Neural progenitor cell (in vitro differentiated cells): ENCODE measurements at regions not wholly inside any gene's neighbourhood (a gene's known extent, or its start where the extent isn't known, plus 50 kb on each side); places are given as distances from the start of the nearest gene placed in this dataset.

ENCODE experiments used
- DNase-seq: peaks from one replicate; pipeline ENCODE4 v3.0.0-alpha.2; 2016; ENCODE audit warnings: low spot score
- H2AFZ ChIP-seq: fragments of 200-600 bp; sonication (generic); replicated peaks from 2 replicates; pipeline ENCODE4 v1.6.1; 2016; ENCODE audit warnings: antibody characterized with exemption
- H3F3A ChIP-seq: fragments of 200-600 bp; sonication (generic); 2 replicates; pipeline ENCODE4 v1.6.1; 2016; ENCODE audit warnings: antibody characterized with exemption, low read depth
- H3K27ac ChIP-seq: fragments of 200-600 bp; sonication (generic); 2 replicates; pipeline ENCODE4 v1.5.1; 2016; ENCODE audit warnings: mild to moderate bottlenecking
- H3K27me3 ChIP-seq: fragments of 200-600 bp; sonication (generic); 2 replicates; pipeline ENCODE4 v1.6.1; 2016; ENCODE audit warnings: mild to moderate bottlenecking, moderate library complexity
- H3K36me3 ChIP-seq: fragments of 200-600 bp; sonication (generic); 2 replicates; pipeline ENCODE4 v1.5.1; 2016
- H3K4me1 ChIP-seq: fragments of 200-600 bp; sonication (generic); 2 replicates; pipeline ENCODE4 v1.6.1; 2016; ENCODE audit warnings: mixed run types
- H3K4me2 ChIP-seq: fragments of 200-600 bp; sonication (generic); 2 replicates; pipeline ENCODE4 v1.6.1; 2016
- H3K4me3 ChIP-seq: fragments of 200-600 bp; sonication (generic); 2 replicates; pipeline ENCODE4 v1.5.1; 2016
- H3K79me2 ChIP-seq: fragments of 200-600 bp; sonication (generic); 2 replicates; pipeline ENCODE4 v1.6.1; 2016; ENCODE audit warnings: low read depth
- H3K9ac ChIP-seq: fragments of 200-600 bp; sonication (generic); 2 replicates; pipeline ENCODE4 v1.6.1; 2016
- H3K9me3 ChIP-seq: fragments of 200-600 bp; sonication (generic); 2 replicates; pipeline ENCODE4 v1.5.1; 2016; ENCODE audit warnings: low read depth
- H4K20me1 ChIP-seq: fragments of 200-600 bp; sonication (generic); 2 replicates; pipeline ENCODE4 v1.6.1; 2016; ENCODE audit warnings: low read depth
- H3K27ac Mint-ChIP-seq: 3 replicates; pipeline ENCODE4 v1.8.0; 2021; ENCODE audit warnings: mixed read lengths
- H3K27me3 Mint-ChIP-seq: 2 replicates; pipeline ENCODE4 v1.8.0; 2022; ENCODE audit warnings: low read depth, mild to moderate bottlenecking, inconsistent platforms, moderate library complexity, mixed read lengths; ENCODE audit not compliant: insufficient read depth
- H3K36me3 Mint-ChIP-seq: 3 replicates; pipeline ENCODE4 v1.8.0; 2021; ENCODE audit warnings: mixed read lengths
- H3K4me1 Mint-ChIP-seq: 3 replicates; pipeline ENCODE4 v1.8.0; 2021; ENCODE audit warnings: mixed read lengths
- H3K4me3 Mint-ChIP-seq: 3 replicates; pipeline ENCODE4 v1.8.0; 2021; ENCODE audit warnings: mild to moderate bottlenecking, moderate library complexity, mixed read lengths
- H3K9me3 Mint-ChIP-seq: 3 replicates; pipeline ENCODE4 v1.8.0; 2020; ENCODE audit warnings: mixed read lengths
- EZH2 ChIP-seq: fragments of 200-600 bp; sonication (generic); IDR thresholded peaks from 2 replicates; pipeline ENCODE4 v1.6.1; 2017; ENCODE audit warnings: antibody characterized with exemption, mild to moderate bottlenecking, moderate library complexity
- EZH2phosphoT487 ChIP-seq: fragments of 200-600 bp; sonication (generic); IDR thresholded peaks from 2 replicates; pipeline ENCODE4 v1.6.1; 2017; ENCODE audit warnings: antibody characterized with exemption
- TF ChIP-seq, protein P1 (sequence below): fragments of 200-600 bp; sonication (generic); IDR thresholded peaks from 2 replicates; pipeline ENCODE4 v1.5.1; 2017; ENCODE audit warnings: antibody characterized with exemption, mild to moderate bottlenecking

DNA sequence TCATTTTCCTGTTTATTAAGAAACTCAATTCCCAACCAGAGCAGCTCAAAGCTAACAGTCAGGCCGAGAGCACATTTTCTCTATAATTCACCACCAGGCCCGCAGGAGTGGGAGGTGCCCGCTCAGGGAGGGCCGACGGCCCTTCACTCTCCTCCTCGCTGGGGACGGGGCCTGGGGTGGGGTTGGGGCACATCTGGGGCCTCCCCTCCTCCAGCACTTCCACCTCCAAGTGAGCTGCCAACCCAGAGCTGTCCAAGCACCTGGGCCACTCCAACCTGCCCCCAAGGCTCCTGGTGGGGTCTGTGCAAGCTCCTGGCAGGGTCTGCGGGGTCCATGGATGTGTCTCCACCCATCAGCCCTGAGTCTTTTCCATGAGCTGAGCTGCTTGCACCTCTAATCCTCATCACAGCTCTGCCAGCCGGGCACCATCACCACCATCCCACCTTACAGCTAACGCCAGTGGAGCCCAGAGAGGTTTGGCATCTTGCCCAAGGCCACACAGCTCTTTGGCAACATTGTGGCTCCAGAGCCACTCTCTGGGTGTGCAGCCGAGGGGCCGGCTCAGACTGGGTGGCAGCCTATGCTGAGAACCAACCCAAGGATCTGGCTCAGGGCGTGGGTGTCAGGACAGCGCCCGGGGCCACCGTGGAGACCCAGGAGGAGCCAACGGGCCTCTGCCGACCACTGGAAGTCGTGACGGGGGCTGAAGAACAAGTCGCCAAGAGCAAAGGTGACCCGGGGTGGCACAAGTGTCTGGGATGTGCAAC lies 193.5 kb downstream of the BRD1 start:
- Histone ChIP-seq H2AFZ (no peak overlapping the region), H3K4me3 (no peak overlapping the region), H3K27me3 (no peaks in the 10 kb centered on the region), H3K9me3 (no peaks in the 10 kb centered on the region), H3K9ac (no peak overlapping the region), H3F3A (peaks cover 22% of the 10 kb centered on the region), H4K20me1 (peaks cover 2% of the 10 kb centered on the region), H3K4me2 (no peak overlapping the region), H3K4me1 (peaks cover 33% of the 10 kb centered on the region), H3K79me2 (no peaks in the 10 kb centered on the region), H3K27ac (no peak overlapping the region), H3K36me3 (no peaks in the 10 kb centered on the region)
- Mint-ChIP-seq H3K4me1 (peaks cover 23% of the 10 kb centered on the region), H3K36me3 (no peaks in the 10 kb centered on the region), H3K27me3 (peaks cover 14% of the 10 kb centered on the region), H3K27ac (no peak overlapping the region), H3K9me3 (no peaks in the 10 kb centered on the region), H3K4me3 (no peak overlapping the region)
- TF ChIP-seq, protein P1, sequence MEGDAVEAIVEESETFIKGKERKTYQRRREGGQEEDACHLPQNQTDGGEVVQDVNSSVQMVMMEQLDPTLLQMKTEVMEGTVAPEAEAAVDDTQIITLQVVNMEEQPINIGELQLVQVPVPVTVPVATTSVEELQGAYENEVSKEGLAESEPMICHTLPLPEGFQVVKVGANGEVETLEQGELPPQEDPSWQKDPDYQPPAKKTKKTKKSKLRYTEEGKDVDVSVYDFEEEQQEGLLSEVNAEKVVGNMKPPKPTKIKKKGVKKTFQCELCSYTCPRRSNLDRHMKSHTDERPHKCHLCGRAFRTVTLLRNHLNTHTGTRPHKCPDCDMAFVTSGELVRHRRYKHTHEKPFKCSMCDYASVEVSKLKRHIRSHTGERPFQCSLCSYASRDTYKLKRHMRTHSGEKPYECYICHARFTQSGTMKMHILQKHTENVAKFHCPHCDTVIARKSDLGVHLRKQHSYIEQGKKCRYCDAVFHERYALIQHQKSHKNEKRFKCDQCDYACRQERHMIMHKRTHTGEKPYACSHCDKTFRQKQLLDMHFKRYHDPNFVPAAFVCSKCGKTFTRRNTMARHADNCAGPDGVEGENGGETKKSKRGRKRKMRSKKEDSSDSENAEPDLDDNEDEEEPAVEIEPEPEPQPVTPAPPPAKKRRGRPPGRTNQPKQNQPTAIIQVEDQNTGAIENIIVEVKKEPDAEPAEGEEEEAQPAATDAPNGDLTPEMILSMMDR: no peak
- TF ChIP-seq EZH2phosphoT487 (no peak), EZH2 (no peak)
- DNase-seq: no peak

DNA sequence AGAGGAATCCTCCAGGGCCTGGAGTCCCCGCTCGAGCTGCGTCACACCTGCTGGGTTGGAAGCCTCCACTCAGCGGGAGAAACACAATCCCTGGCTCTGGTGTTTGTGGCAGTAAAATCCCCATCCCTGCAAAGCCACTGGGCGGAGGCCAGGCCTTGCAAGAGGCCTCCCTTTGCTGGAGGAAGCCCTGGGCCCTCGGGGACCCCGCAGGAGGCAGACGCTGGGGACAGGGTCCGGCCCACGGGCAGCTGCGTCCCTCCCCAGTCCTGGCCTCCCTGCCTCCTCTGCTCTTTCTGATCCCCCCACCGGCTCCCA lies 194.7 kb downstream of the BRD1 start:
- Mint-ChIP-seq H3K4me3 (peak overlapping the region; percentile 79), H3K27ac (no peak overlapping the region), H3K36me3 (no peaks in the 10 kb centered on the region), H3K27me3 (peaks cover 17% of the 10 kb centered on the region), H3K4me1 (peaks cover 29% of the 10 kb centered on the region), H3K9me3 (no peaks in the 10 kb centered on the region)
- peak; percentile 68 for DNase-seq
- Histone ChIP-seq H4K20me1 (peaks cover 13% of the 10 kb centered on the region), H3K27me3 (no peaks in the 10 kb centered on the region), H3K4me1 (peaks cover 42% of the 10 kb centered on the region), H2AFZ (peak overlapping the region; percentile 95), H3K4me2 (no peak overlapping the region), H3K4me3 (no peak overlapping the region), H3F3A (peaks cover 34% of the 10 kb centered on the region), H3K27ac (peak overlapping the region; percentile 28), H3K9me3 (no peaks in the 10 kb centered on the region), H3K79me2 (no peaks in the 10 kb centered on the region), H3K9ac (no peak overlapping the region), H3K36me3 (no peaks in the 10 kb centered on the region)
- no peak for TF ChIP-seq EZH2phosphoT487
- TF ChIP-seq, protein P1: no peak
- TF ChIP-seq EZH2: no peak

DNA sequence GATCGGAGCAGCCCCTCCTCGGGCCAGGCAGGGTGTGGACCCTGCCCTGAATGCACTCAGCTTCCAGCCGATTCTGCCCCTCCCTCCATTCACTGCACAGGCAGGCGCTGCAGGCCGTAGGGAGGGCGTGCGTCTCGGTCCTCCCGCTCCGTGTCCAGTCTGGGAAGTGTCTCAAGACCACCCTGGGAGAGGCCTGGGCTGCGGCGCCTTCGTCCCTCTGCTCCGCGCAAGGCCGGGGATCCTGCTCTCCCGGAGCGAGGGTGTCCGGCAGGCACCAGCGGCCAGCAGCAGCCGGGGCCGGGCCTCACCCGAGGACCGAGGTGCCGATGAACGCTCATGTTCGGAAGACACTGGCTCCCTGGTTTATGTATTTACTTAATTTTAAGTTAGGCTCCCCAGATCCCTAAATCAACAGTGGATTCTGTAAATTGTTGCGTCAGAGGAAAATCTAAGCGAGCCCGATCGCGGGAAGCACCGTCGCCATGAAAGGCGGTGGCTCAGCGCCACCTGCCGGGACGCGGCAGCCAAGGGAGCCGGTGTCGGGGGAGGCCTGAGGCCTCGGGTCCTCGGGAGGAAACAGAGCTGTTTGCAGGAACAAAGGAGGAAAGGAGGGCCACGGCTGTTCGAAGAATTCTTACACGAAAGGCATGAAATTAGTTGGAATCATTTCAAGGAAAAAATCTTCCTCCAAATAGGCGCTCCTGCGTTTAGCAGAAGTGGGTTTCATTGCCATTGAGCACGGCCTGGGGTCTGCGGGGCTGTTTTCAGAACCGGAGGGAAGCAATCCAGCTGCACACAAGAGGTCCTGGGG lies 195.3 kb downstream of the BRD1 start:
- peak overlapping the region; percentile 95 for H3K27ac Mint-ChIP-seq
- peaks cover 29% of the 10 kb centered on the region for H3K4me1 Mint-ChIP-seq
- Histone ChIP-seq H3K27ac (peak overlapping the region; percentile 28), H4K20me1 (peaks cover 19% of the 10 kb centered on the region), H2AFZ (peak overlapping the region; percentile 95), H3F3A (peaks cover 39% of the 10 kb centered on the region), H3K79me2 (no peaks in the 10 kb centered on the region), H3K4me3 (peak overlapping the region; percentile 49), H3K9ac (no peak overlapping the region), H3K4me2 (peak overlapping the region; percentile 91), H3K36me3 (no peaks in the 10 kb centered on the region), H3K4me1 (peaks cover 47% of the 10 kb centered on the region), H3K27me3 (no peaks in the 10 kb centered on the region), H3K9me3 (no peaks in the 10 kb centered on the region)
- peaks cover 20% of the 10 kb centered on the region for H3K27me3 Mint-ChIP-seq
- TF ChIP-seq, protein P1: peak; percentile 97
- TF ChIP-seq EZH2phosphoT487 (no peak), EZH2 (peak; percentile 38)
- peak; percentile 93 for DNase-seq
- H3K9me3 Mint-ChIP-seq: no peaks in the 10 kb centered on the region
- H3K4me3 Mint-ChIP-seq: peak overlapping the region; percentile 79
- no peaks in the 10 kb centered on the region for H3K36me3 Mint-ChIP-seq
